ENCODE measurements at regions not wholly inside any gene's neighbourhood (a gene's known extent, or its start where the extent isn't known, plus 50 kb on each side); places are given as distances from the start of the nearest gene placed in this dataset.

DNA sequence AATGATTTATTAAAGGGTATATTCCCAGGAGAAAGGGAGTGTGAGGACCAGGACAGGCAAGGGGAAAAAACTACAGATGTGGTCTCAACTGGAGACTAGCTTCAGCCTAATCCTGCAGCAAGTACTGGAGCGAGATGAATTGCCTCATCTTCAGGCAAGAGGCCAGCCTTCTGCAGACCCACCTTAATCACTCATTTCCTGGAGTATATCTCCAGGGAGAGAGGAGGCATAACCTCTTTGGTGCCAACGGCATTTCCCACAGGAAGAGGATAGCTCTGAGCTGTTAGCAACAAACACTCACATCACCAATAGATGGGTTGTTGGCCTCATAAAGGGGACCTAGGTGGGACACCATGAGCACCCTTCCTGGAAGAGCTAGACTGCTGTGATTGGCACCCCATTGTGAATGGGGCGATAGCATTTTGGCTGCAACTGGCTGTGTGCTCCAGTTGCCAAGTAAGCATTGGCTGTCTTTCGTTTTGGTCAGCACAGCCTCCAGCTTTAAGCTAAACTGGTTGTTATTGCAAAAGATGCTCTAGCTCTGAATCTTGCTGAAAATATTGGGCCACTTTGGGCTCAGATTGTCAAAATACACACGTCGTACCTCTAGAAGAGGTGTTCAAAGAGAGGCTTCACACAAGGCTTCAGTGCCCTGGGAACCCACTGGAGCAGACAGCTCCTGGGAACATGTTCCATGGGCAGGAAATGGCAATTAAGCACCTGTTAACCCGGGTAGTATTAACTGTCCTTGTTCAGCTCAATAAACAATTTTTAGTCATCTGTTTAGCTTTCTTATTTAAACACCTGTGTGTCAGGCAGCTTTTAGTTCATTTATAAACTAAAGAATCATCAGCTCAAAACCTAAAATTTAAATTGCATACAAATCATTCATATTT is 314.8 kb upstream of the C1orf87 start:
- no peak for DNase-seq (ENCODE audit: low read depth, low spot score)

- no peak for DNase-seq (ENCODE audit: low read depth, low spot score)
Measured at GRCh38 chr1:60387175-60387574, 313.6 kb upstream of the C1orf87 start.

DNA sequence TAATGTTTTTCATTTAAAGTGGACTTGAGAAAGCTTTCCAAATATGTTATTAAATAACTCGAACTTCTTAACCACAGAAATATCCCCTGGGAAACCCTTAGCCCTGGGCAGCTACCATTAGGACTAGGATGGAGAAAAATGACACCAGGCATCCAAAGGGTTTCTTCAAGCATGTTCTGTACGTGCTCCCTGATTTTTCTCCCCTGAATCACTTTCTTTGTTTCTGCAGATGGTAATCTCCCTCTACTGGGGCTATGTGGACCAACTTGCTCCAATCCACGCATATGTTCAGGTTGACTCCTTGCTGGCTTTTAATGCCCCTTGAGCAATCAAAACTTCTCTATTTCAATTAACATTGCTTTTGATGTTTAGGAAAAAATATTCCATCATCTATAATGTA is 312.7 kb upstream of the C1orf87 start:
- peak; percentile 21 for DNase-seq (ENCODE audit: low read depth, low spot score)

DNA sequence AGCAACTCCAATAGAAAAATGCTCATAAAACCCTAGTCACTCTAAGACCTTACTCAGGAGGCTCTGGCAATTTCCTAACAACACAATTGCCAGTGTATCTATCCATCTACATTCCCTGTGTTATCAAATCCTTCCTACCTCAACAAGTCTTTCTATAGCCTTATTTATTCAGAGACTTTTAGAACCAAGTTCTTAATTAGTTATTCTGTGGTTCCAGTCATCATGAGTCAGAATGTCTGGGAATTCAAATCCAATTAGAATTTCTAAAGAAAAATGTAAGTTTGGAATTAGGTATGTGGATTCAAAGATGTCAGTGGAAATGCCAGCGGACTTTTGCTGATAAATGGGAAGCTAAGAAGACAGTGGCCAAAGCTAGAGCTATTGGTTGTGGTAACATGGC is 302.6 kb upstream of the C1orf87 start:
- DNase-seq (ENCODE audit: low read depth, low spot score): peak; percentile 70

GRCh38 chr1:60374537-60374936 is 301.0 kb upstream of the C1orf87 start:
- DNase-seq (ENCODE audit: low read depth, low spot score): no peak

DNA sequence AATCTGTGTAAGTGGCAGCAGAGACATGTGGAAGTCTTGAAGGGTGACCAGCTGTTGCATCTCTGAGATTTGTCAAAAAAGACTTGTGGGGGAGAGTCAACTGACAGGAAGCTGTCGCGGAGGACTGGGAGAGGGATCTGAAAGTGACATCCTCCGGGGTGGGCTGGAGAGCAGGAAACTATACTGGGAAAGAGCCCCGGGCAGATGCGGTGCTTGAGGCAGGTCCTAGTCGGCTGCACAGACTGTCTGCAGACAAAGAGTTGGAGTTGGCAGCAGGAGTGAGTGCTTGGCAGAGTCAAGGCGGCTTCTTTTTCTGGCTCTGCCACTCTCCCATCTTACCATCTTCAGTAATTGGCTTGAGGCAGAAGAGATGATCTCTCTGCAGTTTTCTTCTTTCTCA is 294.0 kb upstream of the C1orf87 start:
- no peak for DNase-seq (ENCODE audit: low read depth, low spot score)

- no peak for DNase-seq (ENCODE audit: low read depth, low spot score)
Measured at GRCh38 chr1:60359431-60359830, 285.9 kb upstream of the C1orf87 start.

DNA sequence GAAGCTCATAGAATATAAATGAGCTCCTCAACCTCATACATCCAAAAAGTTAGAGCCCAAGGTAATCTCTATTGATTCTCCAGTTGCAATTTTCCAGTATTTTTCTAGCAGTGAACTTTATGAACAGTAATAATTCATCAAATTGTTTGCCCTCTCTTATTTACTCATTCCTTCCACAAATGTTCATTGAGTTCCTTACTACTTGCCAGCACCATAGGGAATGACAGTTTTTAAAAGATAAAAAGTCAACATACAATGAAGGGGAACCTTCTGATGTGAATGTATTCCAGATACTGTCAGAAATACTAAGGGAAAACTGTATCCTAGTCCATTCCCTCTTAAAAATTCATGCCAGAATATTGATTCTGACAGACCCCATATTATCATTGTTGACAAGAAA is 277.0 kb upstream of the C1orf87 start:
- no peak for DNase-seq (ENCODE audit: low read depth, low spot score)

- DNase-seq (ENCODE audit: low read depth, low spot score): no peak
Measured at GRCh38 chr1:60348884-60349283, 275.3 kb upstream of the C1orf87 start.

DNA sequence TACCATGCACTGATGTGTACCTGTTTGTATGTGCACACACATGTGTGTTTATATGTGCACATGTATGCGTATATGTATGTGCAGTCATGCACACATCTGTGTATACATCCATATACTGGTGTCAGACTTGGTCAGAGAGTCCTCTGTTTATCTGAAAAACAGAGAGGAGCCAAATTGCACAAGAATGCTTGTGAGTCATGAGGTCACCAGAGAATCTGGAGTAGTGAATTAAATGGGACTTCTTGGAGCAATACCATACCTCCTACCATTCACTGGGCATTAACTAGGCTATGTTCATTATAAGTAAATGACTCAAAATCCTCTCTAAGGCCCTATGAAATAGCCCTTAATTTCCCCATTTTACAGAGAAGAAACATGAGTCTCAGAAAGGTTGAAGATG is 272.1 kb upstream of the C1orf87 start:
- peak; percentile 21 for DNase-seq (ENCODE audit: low read depth, low spot score)

DNA sequence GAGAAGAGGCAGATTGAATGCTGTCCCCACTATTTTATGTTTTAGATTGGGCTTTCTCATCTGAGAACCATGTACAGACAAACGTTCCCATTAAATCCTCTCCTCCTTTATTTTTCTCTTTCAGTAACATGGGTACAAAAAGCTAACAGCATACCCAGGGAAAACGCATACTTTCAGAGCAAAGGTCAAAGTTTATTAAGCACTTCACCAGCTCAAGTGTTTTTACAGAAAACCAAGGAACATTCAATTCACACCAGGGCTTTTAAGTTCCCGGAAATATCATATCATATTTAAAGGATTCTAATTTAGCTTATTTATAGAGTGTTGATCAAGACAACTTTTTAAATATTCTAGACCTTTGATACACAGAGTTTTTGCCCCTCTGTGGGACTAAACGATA is 271.5 kb upstream of the C1orf87 start:
- DNase-seq (ENCODE audit: low read depth, low spot score): no peak

DNA sequence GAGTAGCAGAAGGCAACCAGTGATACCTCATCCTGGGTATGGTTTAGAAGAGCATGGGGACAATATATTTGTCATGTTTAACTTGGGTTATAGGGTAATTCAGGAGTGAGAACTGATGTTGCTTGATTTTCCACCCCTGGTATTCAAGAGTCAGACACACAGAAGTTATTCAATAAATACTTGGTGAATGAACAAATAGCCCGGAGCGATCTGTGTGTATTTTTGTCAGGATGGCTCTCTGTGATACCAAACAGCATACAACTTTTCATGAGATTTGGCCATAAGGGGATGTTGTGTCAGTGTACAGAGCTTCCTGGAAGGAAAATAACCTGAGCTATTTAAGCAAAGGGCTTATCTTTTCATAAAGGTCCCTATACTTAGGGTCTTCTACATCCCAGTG is 270.2 kb upstream of the C1orf87 start:
- no peak for DNase-seq (ENCODE audit: low read depth, low spot score)

- no peak for DNase-seq (ENCODE audit: low read depth, low spot score)
Measured at GRCh38 chr1:60342569-60342968, 269.0 kb upstream of the C1orf87 start.

- no peak for DNase-seq (ENCODE audit: low read depth, low spot score)
Measured at GRCh38 chr1:60341274-60341673, 267.7 kb upstream of the C1orf87 start.

DNA sequence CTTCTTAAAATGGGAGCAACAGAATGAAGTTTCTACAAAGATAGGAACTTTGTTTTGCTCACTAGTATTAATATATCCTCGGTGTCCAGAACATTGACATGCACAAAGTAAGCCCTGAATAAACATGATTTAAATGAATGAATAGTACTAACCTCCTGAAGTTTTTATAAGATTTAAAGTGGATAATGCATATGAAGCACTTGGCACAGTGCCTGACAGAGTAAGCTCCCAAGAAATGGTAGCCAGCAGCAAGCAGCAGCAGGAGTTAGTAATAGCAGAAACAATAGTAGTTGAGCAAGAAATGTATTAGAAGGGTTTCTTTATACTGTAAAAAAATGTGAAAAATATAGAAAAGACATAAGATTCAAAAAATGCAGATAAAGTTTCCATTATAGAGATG is 258.1 kb upstream of the C1orf87 start:
- DNase-seq (ENCODE audit: low read depth, low spot score): no peak

DNA sequence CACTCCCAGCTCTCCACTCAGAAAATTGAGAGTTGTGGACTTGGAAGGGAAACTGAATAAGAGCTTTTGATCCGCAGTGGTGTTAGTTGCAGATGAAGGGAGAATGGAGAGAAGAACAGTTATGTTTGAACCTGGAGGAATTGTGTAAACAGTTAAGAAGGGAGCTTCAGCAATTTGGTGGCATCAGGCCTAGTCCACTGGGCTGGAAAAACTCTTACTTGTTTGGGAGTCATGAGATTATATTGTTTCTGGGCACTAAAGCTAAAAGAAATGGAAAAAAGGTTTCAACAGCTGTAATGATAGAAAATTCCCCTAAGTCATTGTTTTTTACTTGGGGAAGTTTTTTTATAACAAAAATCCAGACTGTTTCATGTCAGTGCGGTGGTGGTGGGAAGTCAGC is 256.1 kb upstream of the C1orf87 start:
- DNase-seq (ENCODE audit: low read depth, low spot score): no peak

GRCh38 chr1:60311838-60312237 is 238.3 kb upstream of the C1orf87 start:
- DNase-seq (ENCODE audit: low read depth, low spot score): no peak

DNA sequence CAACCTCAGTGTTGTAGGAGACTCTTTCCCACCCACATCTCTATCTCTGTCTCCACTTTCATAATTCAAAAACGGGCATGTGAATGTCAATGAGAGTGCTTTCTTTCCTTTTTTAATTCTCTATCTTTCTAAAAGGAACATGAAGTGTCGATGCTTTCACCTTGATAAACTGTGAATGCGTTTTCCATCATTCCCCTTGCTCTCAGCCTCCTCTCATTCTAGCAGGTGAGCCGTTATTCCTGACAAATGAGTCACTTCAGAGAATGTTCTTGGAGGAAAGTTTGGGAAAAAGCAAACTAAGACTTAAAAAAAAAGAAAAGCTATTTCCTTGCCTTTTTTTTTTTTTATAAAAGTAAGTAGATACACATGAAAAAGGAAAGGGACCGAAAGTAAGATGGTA is 226.0 kb upstream of the C1orf87 start:
- DNase-seq (ENCODE audit: low read depth, low spot score): no peak

DNA sequence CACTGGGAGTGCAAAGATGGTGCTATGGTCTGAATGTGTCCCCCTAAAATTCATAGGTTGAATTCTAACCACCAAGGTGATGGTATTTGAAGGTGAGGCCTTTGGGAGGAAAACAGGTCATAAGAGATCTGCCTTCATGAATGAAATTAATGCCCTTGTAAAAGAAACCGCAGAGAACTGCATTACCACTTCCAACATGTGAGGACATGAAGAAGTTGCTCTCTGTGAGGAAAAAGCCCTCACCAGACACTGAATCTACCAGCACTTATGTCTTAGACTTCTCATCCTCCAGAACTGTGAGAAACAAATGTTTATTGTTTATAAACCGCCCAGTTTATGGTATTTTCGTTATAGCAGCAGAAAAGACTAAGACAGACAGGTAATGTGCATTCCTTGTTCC is 224.7 kb upstream of the C1orf87 start:
- no peak for DNase-seq (ENCODE audit: low read depth, low spot score)

GRCh38 chr1:60296794-60297193 is 223.2 kb upstream of the C1orf87 start:
- DNase-seq (ENCODE audit: low read depth, low spot score): no peak

GRCh38 chr1:60292140-60292539 is 218.6 kb upstream of the C1orf87 start:
- DNase-seq (ENCODE audit: low read depth, low spot score): no peak

DNA sequence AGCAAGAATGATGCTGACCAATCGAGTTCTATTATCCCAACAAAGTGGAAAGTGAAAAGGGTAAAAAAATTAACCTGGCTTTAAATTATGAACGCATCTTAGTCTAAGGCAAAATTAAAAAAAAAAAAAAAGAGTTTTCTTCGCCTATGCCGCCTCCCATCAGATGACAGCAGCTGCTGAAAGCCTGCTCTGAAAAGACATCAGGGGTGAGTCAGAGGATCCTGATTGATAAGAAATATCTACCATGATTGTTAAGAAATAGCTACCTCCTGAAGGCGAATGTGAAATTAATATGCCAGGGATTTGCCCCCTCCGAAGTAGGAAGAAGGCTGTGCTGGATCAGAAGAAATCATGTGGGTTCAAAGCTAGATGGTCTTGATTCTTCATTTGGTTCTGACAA is 216.8 kb upstream of the C1orf87 start:
- DNase-seq (ENCODE audit: low read depth, low spot score): no peak

GRCh38 chr1:60287536-60287935 is 214.0 kb upstream of the C1orf87 start:
- no peak for DNase-seq (ENCODE audit: low read depth, low spot score)

- peak; percentile 31 for DNase-seq (ENCODE audit: low read depth, low spot score)
Measured at GRCh38 chr1:60283690-60284089, 210.1 kb upstream of the C1orf87 start.

All from astrocyte of the hippocampus (primary cell).